ENCODE measurements at regions not wholly inside any gene's neighbourhood (a gene's known extent, or its start where the extent isn't known, plus 50 kb on each side); places are given as distances from the start of the nearest gene placed in this dataset.
"Not testable (repeated sequence)": the region's sequence is repeated elsewhere in the genome, so short reads cannot be mapped to it uniquely, and the experiment has no call there.

DNA sequence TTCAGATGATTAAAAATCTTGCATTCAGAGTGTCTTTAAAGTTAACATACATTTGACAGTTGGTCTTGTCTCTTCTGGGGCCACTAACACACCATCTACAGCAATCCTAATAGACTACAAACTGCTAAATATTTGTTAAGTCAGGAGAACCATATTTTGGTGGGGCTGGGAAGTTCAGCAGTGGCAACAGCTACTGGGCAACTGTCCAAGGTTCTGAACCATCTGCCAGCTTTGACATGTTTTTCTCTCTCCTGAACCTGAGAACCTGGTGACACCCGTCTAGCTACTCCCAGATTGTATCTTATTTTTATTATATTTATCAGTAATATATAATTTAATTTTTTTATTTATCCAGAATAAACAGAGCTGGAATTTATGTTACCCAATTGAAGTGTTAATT is 199.0 kb upstream of the DPYD start:
- no peak for DNase-seq (ENCODE audit: low spot score)

DNA sequence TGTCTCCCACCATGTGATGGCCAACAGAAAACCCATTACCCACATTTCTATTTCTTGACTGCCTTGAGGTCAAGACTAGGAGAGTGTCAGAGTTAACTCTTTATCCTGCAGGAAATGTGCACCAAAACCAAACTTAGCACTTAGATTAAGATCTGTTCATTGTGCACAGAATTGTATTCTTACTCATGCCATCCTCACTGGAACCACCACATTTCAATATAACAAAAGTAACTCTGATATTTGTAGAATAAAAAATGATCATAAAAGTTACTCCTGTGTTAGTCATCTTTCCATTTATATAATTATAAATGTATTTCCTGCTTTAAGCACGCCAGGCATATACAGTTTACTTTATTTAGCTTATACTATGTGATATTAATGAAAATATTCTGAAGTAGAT is 193.0 kb upstream of the DPYD start:
- DNase-seq (ENCODE audit: low spot score) = no peak

DNA sequence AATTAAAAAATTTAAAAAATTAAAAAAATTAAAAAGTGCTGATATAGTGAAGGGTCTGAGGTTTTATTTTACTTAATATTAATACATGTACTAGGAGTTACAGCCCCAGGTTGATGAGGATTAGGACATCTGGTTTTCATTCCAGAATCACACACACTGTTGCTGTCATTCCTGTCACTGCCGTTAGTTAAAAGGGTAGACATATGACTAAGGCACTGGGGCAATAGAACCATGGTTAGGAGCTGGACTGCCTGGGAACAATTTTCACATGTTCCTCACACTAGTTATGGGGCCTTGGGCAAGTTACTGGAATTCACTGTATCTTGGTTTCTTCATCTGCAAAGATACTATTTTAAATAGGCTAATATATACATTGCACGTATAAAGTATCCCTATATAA is 191.8 kb upstream of the DPYD start:
- DNase-seq (ENCODE audit: low spot score) = no peak

DNA sequence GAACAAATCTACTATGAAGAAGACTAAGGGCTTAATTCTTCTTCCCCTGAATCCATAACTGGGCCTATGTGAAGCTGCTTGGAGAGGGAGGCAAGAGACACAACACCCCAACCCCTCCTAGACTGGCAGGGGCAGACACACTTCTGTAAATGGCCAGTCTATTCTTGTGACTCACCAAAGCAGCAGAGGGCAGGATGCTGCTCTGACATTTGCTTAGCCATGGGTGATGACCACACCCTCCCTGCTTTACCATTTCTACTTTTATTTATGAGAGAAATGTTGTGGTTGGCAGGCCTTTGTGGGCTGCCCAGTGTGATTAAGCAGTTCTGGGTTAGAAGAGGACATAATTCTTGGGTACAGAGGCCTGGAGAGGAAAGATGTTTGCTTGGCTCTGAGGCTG is 189.8 kb upstream of the DPYD start:
- DNase-seq (ENCODE audit: low spot score) = no peak

DNA sequence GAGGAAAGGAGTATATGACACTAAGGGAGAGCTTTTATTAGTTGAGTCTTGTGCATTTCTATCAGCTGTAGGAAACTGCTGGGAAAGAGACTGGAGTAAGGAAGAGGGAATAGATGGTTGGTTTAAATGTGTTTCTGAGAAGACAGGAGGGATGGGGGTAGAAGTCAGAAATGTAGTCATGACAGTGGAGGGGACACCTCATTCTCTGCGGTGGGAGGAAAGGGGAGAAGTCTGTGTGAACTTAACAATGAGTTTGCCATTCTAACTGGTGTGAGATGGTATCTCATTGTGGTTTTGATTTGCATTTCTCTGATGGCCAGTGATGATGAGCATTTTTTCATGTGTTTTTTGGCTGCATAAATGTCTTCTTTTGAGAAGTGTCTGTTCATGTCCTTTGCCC is 187.5 kb upstream of the DPYD start:
- not testable (repeated sequence) for DNase-seq (ENCODE audit: low spot score)

DNA sequence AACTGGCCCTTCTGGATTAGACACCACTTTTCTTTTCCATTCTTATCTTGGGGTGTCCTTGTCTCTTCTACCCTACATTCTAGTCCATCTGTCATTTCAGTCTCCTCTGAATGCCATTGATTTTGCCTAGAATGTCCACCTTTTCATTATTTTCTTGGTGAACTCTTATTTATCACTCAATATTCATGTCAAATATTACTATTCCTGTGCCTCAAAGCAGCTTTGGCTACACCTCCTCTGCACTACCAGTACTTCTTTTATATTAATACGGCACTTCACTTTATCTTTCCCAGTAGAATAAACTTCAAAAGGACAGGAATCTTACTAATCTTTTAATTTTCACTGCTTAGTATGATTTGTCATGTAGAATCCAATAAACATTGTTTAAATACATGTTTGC is 186.4 kb upstream of the DPYD start:
- no peak for DNase-seq (ENCODE audit: low spot score)

DNA sequence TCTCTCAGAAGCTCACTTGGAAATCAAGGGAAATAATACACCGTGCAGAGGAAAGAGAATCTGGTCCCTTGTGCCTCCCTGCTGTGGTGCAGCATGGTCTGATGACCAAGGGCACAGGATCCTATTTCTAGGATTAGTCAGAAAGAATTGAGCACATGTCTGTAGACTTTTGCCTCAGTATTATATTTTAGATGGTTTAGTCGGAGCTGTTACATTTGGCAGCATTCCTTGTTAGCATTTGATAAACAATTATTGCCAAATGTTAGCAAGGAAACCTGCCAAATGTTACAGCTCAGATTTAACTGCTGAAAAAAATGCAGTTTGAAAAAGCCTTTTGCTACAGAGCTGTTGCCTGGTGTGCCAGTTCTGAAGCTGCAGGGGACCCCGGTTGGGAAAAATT is 183.5 kb upstream of the DPYD start:
- peak; percentile 12 for DNase-seq (ENCODE audit: low spot score)

DNA sequence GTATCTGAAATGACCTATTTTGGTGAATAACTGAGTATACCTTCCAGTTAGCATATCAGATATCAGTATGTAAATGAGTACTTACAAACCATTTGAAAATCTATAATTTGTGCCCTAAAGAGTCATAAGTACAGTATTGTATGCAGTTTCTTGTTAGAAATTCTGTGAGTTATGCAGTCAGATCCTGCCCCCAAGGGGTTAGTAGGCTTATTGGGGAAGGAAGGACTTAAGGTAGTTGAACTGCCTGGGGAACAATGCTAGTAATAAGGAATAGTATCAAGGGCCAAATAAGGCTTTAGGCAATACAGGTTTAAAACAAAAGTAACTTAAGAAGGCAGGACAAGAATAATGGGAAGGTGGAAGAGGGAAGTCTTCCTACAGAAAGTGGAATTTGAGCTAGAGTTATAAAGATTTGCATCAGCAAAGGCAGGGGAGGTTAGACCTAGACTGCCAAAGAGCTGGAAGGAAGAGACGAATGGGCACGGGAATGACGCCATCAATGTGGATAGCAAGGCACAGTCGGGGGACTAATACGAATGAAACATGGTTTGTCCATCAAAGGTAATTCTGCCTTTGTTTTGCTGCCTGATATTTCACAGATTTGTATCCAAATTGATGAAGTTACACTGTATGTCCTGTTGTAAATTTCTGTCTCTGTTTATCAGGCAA is 182.9 kb upstream of the DPYD start:
- no peak for DNase-seq (ENCODE audit: low spot score)

DNA sequence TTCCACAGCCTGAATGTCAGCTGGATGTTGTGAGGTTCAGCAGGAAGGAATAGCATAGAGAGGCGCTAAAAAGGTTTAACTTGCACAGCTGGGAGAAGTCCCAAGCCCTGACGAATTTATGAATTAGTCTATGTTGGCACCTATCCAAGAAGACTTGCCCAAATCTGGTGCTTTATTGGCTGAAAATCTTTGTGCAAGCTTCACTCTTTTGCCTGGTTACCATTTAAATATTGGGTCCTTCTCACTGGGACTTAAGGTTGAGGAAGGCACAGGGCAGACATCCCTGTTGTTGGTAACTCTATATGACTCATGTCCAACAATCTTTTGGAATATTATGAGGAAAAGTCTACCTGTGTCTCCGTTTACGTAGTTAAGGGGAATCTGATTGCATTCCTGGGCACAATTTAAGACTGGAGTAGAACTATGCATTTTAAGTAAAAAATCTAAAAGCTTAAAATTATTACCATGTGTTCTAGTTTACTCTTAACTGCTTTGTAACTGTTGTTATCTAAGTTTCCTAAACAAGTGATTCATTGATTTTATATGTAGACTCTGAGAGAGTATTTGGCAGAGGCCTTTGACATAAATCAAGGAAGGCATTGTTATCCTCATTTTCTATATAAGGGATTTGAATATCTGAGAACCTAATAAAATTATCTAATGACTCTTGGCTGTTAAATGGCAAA is 181.7 kb upstream of the DPYD start:
- no peak for DNase-seq (ENCODE audit: low spot score)

DNA sequence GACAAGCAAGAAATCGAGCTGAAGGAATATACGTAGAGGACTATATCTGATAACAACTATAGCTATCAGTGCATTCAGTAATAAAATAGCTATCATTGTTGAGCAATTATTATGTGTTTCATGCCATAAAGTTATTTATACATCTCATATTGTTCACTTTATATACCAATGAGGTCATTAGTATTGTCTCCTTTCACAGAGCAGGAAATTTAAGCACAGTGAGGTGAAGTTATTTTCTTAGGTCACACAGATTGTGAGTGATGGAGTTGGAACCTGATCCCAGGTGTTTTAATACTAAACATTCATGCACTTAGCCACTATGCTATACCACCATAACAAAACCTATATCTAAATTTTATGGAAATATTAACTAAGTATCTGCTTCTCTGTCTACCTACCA is 180.5 kb upstream of the DPYD start:
- no peak for DNase-seq (ENCODE audit: low spot score)

DNA sequence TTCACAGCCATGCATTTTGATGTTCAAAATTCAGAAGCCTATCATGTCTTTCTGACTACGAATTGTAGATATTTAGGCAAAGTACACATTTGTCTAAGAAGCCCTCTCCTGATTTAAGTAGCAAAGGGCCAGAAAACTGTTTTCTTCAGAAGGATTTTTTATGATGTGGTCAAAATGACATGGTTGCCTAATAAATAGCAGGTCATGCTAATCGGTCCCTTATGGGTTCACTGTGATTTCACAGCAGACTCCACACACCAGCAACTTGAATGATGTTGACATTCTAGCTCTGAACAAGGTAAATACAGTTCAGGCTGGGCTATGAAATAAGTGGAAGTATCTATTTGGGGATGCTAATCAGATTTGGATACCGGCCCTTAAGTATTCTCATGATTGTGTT is 178.7 kb upstream of the DPYD start:
- no peak for DNase-seq (ENCODE audit: low spot score)

DNA sequence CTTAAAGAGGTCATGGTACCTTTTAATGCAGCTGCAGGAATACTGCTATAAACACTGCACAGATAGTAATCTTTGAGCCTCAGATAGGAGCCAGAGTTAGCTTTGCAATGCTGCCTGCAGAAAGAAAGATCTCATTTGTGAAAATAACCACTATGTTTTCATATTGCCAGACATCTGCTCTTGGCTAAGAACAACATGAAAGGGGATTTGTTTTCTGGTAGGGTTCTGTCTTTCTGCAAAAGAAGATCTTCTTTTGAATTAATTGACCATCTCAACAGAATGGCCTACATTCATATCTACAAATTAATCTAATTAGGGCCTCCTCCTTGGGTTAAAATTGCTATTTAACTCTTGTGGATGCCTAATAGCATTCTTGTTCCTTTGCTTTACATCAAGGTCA is 177.6 kb upstream of the DPYD start:
- DNase-seq (ENCODE audit: low spot score) = no peak

DNA sequence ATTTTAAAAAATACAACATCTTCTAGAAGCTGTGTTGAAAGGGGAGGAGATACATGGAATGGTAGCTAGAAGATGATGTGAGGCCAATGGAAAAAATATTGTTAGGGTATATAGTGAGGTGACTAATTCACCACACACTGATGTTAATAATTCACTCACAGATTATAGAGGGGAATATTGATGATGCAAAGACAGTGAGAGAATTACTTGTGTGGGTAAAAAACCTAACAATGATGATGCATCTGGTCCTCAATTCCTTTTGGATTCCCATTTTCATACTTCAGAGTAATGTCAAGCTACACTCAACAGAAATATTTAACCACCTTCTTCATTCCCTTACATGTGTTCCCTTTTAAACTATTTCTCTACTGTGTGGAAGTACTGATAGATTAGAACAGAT is 169.5 kb upstream of the DPYD start:
- no peak for DNase-seq (ENCODE audit: low spot score)

DNA sequence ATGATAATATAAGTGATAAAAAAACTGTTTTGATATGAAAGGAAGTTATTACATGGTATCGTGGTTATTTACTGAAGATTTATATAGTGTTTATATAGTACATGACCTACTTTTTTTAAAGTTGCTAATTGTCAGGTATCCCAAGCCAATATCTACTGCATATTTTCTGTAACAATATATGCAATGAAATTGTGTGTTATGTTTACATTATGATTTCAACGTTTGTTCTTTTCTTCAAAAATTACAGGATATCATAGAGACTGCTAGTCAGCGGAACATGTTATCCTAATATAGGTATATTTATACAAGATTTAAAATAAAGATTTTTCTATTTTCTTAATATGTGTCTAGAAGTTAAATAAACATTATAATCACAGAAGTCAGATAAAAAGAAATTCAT is 167.5 kb upstream of the DPYD start:
- DNase-seq (ENCODE audit: low spot score) = no peak

DNA sequence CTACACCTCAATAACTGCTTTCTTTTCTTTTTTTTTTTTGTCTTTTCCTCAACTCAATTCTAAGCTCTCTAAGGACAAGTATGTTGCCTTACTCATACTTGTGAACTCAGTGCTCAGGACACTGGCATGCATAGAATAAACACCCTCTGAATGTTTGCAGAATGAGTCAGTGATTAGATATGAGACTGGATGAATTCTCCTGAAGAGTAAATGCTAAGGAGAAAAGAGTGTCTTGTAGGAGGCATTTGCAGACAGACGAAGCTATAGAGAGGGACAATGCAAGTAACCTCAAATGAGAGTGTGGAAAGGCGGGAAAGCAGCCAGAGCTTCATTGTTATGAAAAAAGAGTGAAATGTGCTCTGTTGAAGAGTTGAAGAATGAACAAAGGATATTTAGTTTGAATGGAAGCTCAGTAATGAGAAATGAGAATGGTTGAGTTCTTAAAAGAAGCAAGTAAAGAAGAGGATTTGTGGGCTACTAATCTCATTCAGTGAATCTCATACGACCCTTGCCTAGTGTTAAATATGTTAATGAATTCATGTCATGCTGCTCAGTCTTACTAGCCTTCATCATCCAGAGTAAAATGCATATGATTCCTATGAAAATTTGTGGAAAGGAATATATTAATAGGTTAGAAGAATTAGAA is 166.1 kb upstream of the DPYD start:
- DNase-seq (ENCODE audit: low spot score) = peak; percentile 6

DNA sequence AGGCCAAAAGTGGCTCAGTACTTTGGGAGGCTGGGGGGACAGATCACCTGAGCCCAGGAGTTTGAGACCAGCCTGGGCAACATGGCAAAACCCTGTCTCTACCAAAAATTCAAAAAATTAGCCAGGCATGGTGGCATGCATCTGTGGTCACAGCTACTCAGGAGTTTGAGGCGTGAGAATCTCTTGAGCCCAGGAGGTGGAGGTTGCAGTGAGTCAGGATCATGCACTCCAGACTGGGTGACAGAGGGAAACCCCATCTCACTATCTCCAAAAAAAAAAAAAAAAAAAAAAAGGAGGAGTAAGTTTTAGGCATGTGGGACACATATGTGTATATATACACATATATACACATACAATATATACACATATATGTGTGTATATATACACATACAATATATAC is 165.3 kb upstream of the DPYD start:
- no peak for DNase-seq (ENCODE audit: low spot score)

DNA sequence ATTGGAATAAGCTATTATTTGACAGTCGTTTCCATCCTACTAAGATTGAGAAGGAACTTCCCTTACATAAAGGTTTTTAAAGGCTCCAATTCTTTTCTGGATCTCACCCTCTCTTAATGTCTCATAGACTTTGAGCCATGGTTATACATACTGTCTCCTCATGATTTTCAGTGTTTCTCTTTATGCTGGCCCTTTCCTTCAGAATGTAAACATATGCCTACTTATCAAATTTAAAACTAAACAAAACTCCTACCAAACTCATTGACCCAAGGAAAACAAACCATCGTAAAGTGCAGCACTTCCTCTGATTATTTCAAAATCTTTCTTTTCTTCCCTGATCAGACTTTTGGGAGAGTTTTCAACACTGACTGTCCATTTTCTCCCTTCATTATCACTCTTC is 163.4 kb upstream of the DPYD start:
- no peak for DNase-seq (ENCODE audit: low spot score)

DNA sequence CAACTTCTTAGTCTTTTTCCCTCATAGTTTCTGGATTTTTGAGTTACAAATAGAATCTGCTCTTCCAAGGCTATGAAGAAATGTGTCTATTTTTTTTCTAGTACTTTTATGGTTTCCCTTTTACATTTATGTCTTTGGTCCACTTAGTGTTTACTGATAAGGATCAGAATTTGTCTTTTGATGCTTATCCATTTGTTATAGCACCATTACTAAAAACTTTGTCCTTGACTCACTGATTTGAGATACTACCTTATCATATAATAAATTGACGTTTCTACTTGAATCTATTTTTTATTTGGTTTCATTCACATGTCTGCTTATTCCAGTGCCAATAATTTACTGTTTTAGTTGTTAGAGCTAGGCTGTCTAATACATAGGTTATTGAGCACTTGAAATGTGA is 161.1 kb upstream of the DPYD start:
- DNase-seq (ENCODE audit: low spot score) = no peak

DNA sequence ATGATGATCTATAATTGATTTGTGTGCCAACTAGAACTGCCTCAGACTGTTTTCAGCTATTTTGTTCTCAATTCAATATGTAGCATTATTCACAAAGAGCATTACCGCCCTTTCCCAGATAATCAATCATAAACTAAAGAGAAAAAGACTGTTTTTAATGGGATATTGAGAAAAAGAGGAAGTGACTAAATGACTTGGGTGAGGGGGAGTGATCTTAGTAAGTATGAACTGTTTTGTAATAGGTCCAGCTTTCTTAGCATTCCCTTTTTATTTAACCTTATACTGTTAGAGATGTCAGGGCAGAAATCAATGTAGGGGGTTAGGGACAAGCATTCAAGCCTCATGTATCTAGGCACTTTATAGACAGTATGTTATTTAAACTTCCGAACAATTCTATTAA is 157.8 kb upstream of the DPYD start:
- DNase-seq (ENCODE audit: low spot score) = no peak

DNA sequence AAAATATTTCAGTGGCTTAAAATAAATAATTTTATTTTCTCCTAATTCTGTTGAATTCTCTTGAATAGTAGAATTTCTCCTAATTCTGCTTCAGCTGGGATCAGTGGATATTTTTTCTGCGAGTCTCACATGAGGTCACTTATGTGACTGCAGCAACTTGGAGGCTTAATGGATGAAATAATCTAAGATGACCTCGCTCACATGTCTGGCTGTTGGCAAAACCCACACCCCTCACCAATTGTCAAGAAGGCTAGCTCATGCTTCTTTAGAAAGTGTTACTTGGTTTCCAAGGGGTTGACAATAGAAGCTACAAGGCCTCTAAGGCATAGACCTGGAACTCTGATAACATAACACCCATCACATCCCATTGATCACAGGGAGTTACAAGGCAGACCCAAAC is 156.9 kb upstream of the DPYD start:
- no peak for DNase-seq (ENCODE audit: low spot score)

DNA sequence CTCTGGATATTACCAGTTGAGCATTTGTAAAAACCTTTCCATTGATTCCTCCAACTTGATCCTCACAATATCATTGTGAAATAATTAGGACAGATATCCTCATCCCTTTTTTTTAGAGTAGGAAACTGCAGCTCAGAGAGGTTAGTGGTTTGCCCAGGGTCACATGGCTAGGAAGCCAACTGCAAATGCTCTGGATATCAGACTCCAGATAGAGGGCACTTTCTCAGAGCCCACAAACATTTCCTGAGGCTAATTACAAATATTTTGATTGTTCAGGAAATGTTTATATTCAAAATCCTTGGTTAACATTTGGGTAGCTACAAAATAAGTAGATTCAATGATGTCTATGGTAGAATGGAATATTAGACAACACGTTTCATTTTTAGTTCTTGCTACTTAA is 154.8 kb upstream of the DPYD start:
- DNase-seq (ENCODE audit: low spot score) = no peak

DNA sequence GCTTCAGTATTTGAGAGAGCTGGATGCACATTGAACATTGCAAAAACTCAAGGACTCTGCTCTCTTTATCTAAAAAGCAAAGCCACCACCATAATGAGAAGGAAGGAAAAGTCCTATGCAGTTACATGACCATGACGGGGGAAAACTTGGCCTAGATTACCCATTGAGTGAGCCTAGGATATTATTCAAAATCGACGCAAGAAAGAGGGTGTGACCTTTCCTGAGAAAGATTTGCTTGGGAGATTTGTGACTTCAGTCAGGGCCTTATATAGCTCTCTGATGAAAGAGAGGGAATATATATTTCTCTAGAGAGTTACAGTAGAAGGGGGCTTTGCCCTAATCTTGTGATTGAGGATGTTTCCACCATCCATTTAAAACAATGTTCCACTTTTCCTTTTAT is 153.0 kb upstream of the DPYD start:
- no peak for DNase-seq (ENCODE audit: low spot score)

DNA sequence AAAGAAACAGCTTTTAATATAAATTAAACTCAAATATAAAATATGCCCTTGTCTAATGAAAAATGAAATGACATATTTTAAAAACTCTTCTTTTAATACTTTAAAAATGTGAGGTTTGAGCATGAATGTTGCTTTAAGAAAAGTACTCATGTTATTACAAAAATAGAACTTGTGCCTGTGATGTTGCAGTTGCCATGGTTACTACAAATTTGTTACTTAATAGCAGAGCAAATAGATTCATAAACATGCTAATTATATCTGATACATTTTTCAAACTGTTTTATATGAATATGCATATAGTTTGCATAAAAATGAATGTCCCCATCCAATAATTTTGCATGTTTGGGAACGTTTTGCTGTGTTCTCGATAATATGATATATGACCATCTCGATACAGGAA is 152.3 kb upstream of the DPYD start:
- no peak for DNase-seq (ENCODE audit: low spot score)

DNA sequence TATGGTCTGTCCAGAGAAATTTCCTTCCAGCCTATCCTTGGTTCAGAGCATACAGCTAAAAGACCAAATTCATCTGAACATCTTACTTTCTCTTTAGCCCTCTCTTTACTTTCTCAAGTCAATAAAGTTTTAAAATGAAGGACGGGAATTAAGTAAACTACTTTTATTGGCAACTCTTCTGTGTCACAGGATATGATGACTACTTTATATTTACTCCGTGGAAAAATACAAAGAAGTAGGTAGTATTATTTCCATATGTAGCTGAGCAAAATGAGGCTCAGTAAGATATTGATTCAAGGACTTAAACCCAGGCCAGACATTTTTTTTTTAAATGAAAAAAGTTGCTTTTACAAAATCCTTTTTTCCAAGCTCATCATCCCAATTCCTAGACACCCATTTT is 151.2 kb upstream of the DPYD start:
- no peak for DNase-seq (ENCODE audit: low spot score)

Data from pons (tissue), 1 donor.